GM04504 (cell line): ENCODE measurements at regions not wholly inside any gene's neighbourhood (a gene's known extent, or its start where the extent isn't known, plus 50 kb on each side); places are given as distances from the start of the nearest gene placed in this dataset.
"Not testable (repeated sequence)": the region's sequence is repeated elsewhere in the genome, so short reads cannot be mapped to it uniquely, and the experiment has no call there.

Source experiments
- DNase-seq: peaks from one replicate; pipeline ENCODE4 v3.0.0-alpha.2; 2012; ENCODE audit warnings: low read depth

GRCh38 chr9:22990349-22990748 is 543.7 kb downstream of the DMRTA1 start:
- DNase-seq, result no peak

GRCh38 chr9:22992780-22993179 is 546.2 kb downstream of the DMRTA1 start:
- DNase-seq, result no peak

GRCh38 chr9:22997923-22998322 is 551.3 kb downstream of the DMRTA1 start:
- no peak for DNase-seq

- no peak for DNase-seq
Observed at GRCh38 chr9:23005156-23005555, 558.5 kb downstream of the DMRTA1 start.

GRCh38 chr9:23006127-23006526 is 559.5 kb downstream of the DMRTA1 start:
- no peak for DNase-seq

- DNase-seq, result no peak
Observed at GRCh38 chr9:23011669-23012068, 565.0 kb downstream of the DMRTA1 start.

GRCh38 chr9:23015557-23015956 is 568.9 kb downstream of the DMRTA1 start:
- DNase-seq, result no peak

- DNase-seq, result no peak
Observed at GRCh38 chr9:23036416-23036815, 589.8 kb downstream of the DMRTA1 start.

- DNase-seq, result no peak
Observed at GRCh38 chr9:23039402-23039801, 592.8 kb downstream of the DMRTA1 start.

GRCh38 chr9:23041466-23041865 is 594.8 kb downstream of the DMRTA1 start:
- DNase-seq, result no peak

- no peak for DNase-seq
Observed at GRCh38 chr9:23044549-23044948, 597.9 kb downstream of the DMRTA1 start.

- DNase-seq, result not testable (repeated sequence)
Observed at GRCh38 chr9:23046026-23046425, 599.4 kb downstream of the DMRTA1 start.

GRCh38 chr9:23050548-23050947 is 603.9 kb downstream of the DMRTA1 start:
- DNase-seq, result no peak

GRCh38 chr9:23073136-23073535 is 626.5 kb downstream of the DMRTA1 start:
- DNase-seq, result no peak

- DNase-seq, result no peak
Observed at GRCh38 chr9:23079798-23080197, 633.2 kb downstream of the DMRTA1 start.

- DNase-seq, result no peak
Observed at GRCh38 chr9:23081377-23081776, 634.8 kb downstream of the DMRTA1 start.

- DNase-seq, result no peak
Observed at GRCh38 chr9:23088932-23089364, 642.3 kb downstream of the DMRTA1 start.

- no peak for DNase-seq
Observed at GRCh38 chr9:23117616-23118015, 671.0 kb downstream of the DMRTA1 start.

GRCh38 chr9:23120630-23121029 is 674.0 kb downstream of the DMRTA1 start:
- no peak for DNase-seq

- no peak for DNase-seq
Observed at GRCh38 chr9:23123048-23123632, 676.5 kb downstream of the DMRTA1 start.

GRCh38 chr9:23145467-23145866 is 680.6 kb downstream of the ELAVL2 start:
- no peak for DNase-seq

GRCh38 chr9:23153058-23153457 is 673.0 kb downstream of the ELAVL2 start:
- no peak for DNase-seq

GRCh38 chr9:23160491-23160890 is 665.5 kb downstream of the ELAVL2 start:
- no peak for DNase-seq

- DNase-seq, result no peak
Observed at GRCh38 chr9:23160952-23161469, 665.0 kb downstream of the ELAVL2 start.
